Glomerular visceral epithelial cell (primary cell): ENCODE measurements at regions not wholly inside any gene's neighbourhood (a gene's known extent, or its start where the extent isn't known, plus 50 kb on each side); places are given as distances from the start of the nearest gene placed in this dataset.

Experiments
- DNase-seq: peaks from one replicate; pipeline ENCODE4 v3.0.0-alpha.2; 2016; ENCODE audit errors: extremely low spot score

- no peak for DNase-seq
These were observed 67.9 kb upstream of the GALNT2 start for GRCh38 chr1:229999004-229999670.

- no peak for DNase-seq
These were observed 66.4 kb upstream of the GALNT2 start for GRCh38 chr1:230000493-230001184.

- DNase-seq, result no peak
These were observed 64.8 kb upstream of the GALNT2 start for GRCh38 chr1:230002164-230002803.

GRCh38 chr1:230003409-230003808 lies 63.6 kb upstream of the GALNT2 start:
- no peak for DNase-seq

- no peak for DNase-seq
These were observed 62.0 kb upstream of the GALNT2 start for GRCh38 chr1:230005040-230005439.

- DNase-seq, result no peak
These were observed 58.3 kb upstream of the GALNT2 start for GRCh38 chr1:230008721-230009120.

GRCh38 chr1:230009611-230010313 lies 57.3 kb upstream of the GALNT2 start:
- DNase-seq, result no peak

GRCh38 chr1:230010603-230011332 lies 56.3 kb upstream of the GALNT2 start:
- DNase-seq, result no peak

- DNase-seq, result no peak
These were observed 55.5 kb upstream of the GALNT2 start for GRCh38 chr1:230011333-230012092.

- DNase-seq, result no peak
These were observed 55.0 kb upstream of the GALNT2 start for GRCh38 chr1:230012093-230012393.

GRCh38 chr1:230012741-230013140 lies 54.3 kb upstream of the GALNT2 start:
- no peak for DNase-seq

GRCh38 chr1:230016159-230016558 lies 50.9 kb upstream of the GALNT2 start:
- DNase-seq, result no peak
